H9 (cell line): ENCODE measurements at regions not wholly inside any gene's neighbourhood (a gene's known extent, or its start where the extent isn't known, plus 50 kb on each side); places are given as distances from the start of the nearest gene placed in this dataset.

ENCODE experiments used
- DNase-seq: peaks from one replicate; pipeline ENCODE4 v3.0.0-alpha.2; 2017
- H2AFZ ChIP-seq: one replicate; pipeline ENCODE4 v1.6.1; 2013; ENCODE audit warnings: mild to moderate bottlenecking, low read length, control low read depth, moderate library complexity
- H2AK5ac ChIP-seq: 2 replicates; pipeline ENCODE4 v1.6.1; 2013; ENCODE audit warnings: low read length, control low read depth, mixed read lengths; ENCODE audit not compliant: insufficient read length
- H2BK120ac ChIP-seq: one replicate; pipeline ENCODE4 v1.6.1; 2013; ENCODE audit warnings: low read depth, mild to moderate bottlenecking, low read length, control low read depth, inconsistent platforms; ENCODE audit not compliant: poor library complexity, severe bottlenecking
- H2BK12ac ChIP-seq: 2 replicates; pipeline ENCODE4 v1.6.1; 2013; ENCODE audit warnings: low read length, control low read depth, mixed read lengths, low read depth; ENCODE audit not compliant: insufficient read length
- H2BK15ac ChIP-seq: 2 replicates; pipeline ENCODE4 v1.6.1; 2013; ENCODE audit warnings: low read depth, low read length, control low read depth
- H2BK20ac ChIP-seq: one replicate; pipeline ENCODE4 v1.6.1; 2013; ENCODE audit warnings: low read depth, mild to moderate bottlenecking, low read length, control low read depth, inconsistent platforms; ENCODE audit not compliant: poor library complexity, severe bottlenecking
- H2BK5ac ChIP-seq: 2 replicates; pipeline ENCODE4 v1.6.1; 2013; ENCODE audit warnings: low read length, control low read depth, mixed read lengths; ENCODE audit not compliant: insufficient read length
- H3K14ac ChIP-seq: 2 replicates; pipeline ENCODE4 v1.6.1; 2013; ENCODE audit warnings: low read length, control low read depth; ENCODE audit not compliant: insufficient read depth
- H3K18ac ChIP-seq: 2 replicates; pipeline ENCODE4 v1.6.1; 2013; ENCODE audit warnings: low read depth, mild to moderate bottlenecking, mixed read lengths, low read length, control low read depth; ENCODE audit not compliant: insufficient read length
- H3K23ac ChIP-seq: 2 replicates; pipeline ENCODE4 v1.6.1; 2013; ENCODE audit warnings: low read length, control low read depth, mixed read lengths, low read depth; ENCODE audit not compliant: insufficient read length
- H3K23me2 ChIP-seq: 2 replicates; pipeline ENCODE4 v1.6.1; 2013; ENCODE audit warnings: low read depth, mild to moderate bottlenecking, mixed read lengths, low read length, control low read depth; ENCODE audit not compliant: insufficient read length, poor library complexity, severe bottlenecking
- H3K27ac ChIP-seq: 2 replicates; pipeline ENCODE4 v1.5.1; 2013; ENCODE audit warnings: low read length, control low read depth, mixed read lengths, low read depth; ENCODE audit not compliant: insufficient read length
- H3K27me3 ChIP-seq: 2 replicates; pipeline ENCODE4 v1.6.1; 2013; ENCODE audit warnings: low read length, control low read depth, inconsistent platforms; ENCODE audit not compliant: insufficient read depth
- H3K4ac ChIP-seq: 2 replicates; pipeline ENCODE4 v1.6.1; 2013; ENCODE audit warnings: low read depth, mild to moderate bottlenecking, control low read depth, inconsistent platforms, low read length, moderate library complexity
- H3K4me1 ChIP-seq: 2 replicates; pipeline ENCODE4 v1.6.1; 2013; ENCODE audit warnings: low read length, control low read depth, inconsistent platforms; ENCODE audit not compliant: insufficient read depth
- H3K4me2 ChIP-seq: 2 replicates; pipeline ENCODE4 v1.6.1; 2013; ENCODE audit warnings: low read length, control low read depth, mixed read lengths; ENCODE audit not compliant: insufficient read length, insufficient read depth
- H3K56ac ChIP-seq: 2 replicates; pipeline ENCODE4 v1.6.1; 2013; ENCODE audit warnings: low read depth, mild to moderate bottlenecking, mixed read lengths, low read length, control low read depth; ENCODE audit not compliant: insufficient read length
- H3K79me1 ChIP-seq: 2 replicates; pipeline ENCODE4 v1.6.1; 2013; ENCODE audit warnings: low read depth, mild to moderate bottlenecking, moderate library complexity, low read length, control low read depth, inconsistent platforms; ENCODE audit not compliant: insufficient read depth, poor library complexity, severe bottlenecking
- H3K79me2 ChIP-seq: 2 replicates; pipeline ENCODE4 v1.6.1; 2013; ENCODE audit warnings: low read length, control low read depth, inconsistent platforms; ENCODE audit not compliant: insufficient read depth
- H3K9ac ChIP-seq: 2 replicates; pipeline ENCODE4 v1.6.1; 2013; ENCODE audit warnings: low read length, control low read depth, mixed read lengths; ENCODE audit not compliant: insufficient read length; ENCODE audit errors: extremely low read depth
- H3K9me3 ChIP-seq: one replicate; pipeline ENCODE4 v1.6.1; 2013; ENCODE audit warnings: low read depth, low read length, inconsistent platforms; ENCODE audit not compliant: control insufficient read depth
- H3T11ph ChIP-seq: one replicate; pipeline ENCODE4 v1.6.1; 2013; ENCODE audit warnings: mild to moderate bottlenecking, low read length, control low read depth, inconsistent platforms
- H4K20me1 ChIP-seq: one replicate; pipeline ENCODE4 v1.6.1; 2013; ENCODE audit not compliant: control insufficient read depth, insufficient read length, insufficient read depth
- H4K5ac ChIP-seq: 2 replicates; pipeline ENCODE4 v1.6.1; 2013; ENCODE audit warnings: low read depth, mild to moderate bottlenecking, mixed read lengths, low read length, control low read depth; ENCODE audit not compliant: insufficient read length
- H4K8ac ChIP-seq: replicated peaks from 2 replicates; pipeline ENCODE4 v1.6.1; 2013; ENCODE audit warnings: low read length, control low read depth, mixed read lengths, low read depth; ENCODE audit not compliant: insufficient read length
- H4K91ac ChIP-seq: 2 replicates; pipeline ENCODE4 v1.6.1; 2013; ENCODE audit warnings: low read depth, mild to moderate bottlenecking, moderate library complexity, mixed read lengths, low read length, control low read depth; ENCODE audit not compliant: insufficient read length
- H3K27ac Mint-ChIP-seq, 3 experiments: 2 replicates in 2 of 3; 3 replicates in 1 of 3; pipeline ENCODE4 v1.8.0; 2020 to 2021; ENCODE audit warnings: mixed read lengths in 3 of 3, mild to moderate bottlenecking in 1 of 3, moderate library complexity in 1 of 3
- H3K27me3 Mint-ChIP-seq: 2 replicates; pipeline ENCODE4 v1.8.0; 2021; ENCODE audit warnings: low read depth, mild to moderate bottlenecking, moderate library complexity, mixed read lengths
- H3K36me3 Mint-ChIP-seq, 3 experiments: 2 replicates in 2 of 3; 3 replicates in 1 of 3; pipeline ENCODE4 v1.8.0; 2020 to 2021; ENCODE audit warnings: low read depth in 3 of 3, mixed read lengths in 3 of 3; ENCODE audit not compliant: insufficient read depth in 1 of 3
- H3K4me1 Mint-ChIP-seq, 2 experiments: 2 replicates each; pipeline ENCODE4 v1.8.0; 2020; ENCODE audit warnings: mixed read lengths in 2 of 2
- H3K4me3 Mint-ChIP-seq, 2 experiments: 2 replicates in 1 of 2; 3 replicates in 1 of 2; pipeline ENCODE4 v1.8.0; 2020 to 2021; ENCODE audit warnings: mild to moderate bottlenecking in 2 of 2, mixed read lengths in 2 of 2, moderate library complexity in 1 of 2
- H3K9me3 Mint-ChIP-seq, 2 experiments: 2 replicates in 1 of 2; 3 replicates in 1 of 2; pipeline ENCODE4 v1.8.0; 2020; ENCODE audit warnings: mild to moderate bottlenecking in 2 of 2, mixed read lengths in 2 of 2, moderate library complexity in 1 of 2
- WGBS: extraction: QIAGEN DNeasy Blood & Tissue Kit; methylation state at CpG from one replicate; pipeline ENCODE4 v1.1.7; 2013; ENCODE audit warnings: missing lambda C conversion rate, low lambda C conversion rate, mixed read lengths; ENCODE audit not compliant: insufficient read length; ENCODE audit errors: extremely low coverage; 5-methylcytosine and 5-hydroxymethylcytosine counted together
- TF ChIP-seq, protein P1 (sequence below): fragments of 200-600 bp; sonication (generic); conservative IDR thresholded peaks from 3 replicates; pipeline ENCODE4 v1.8.0; 2021; ENCODE audit warnings: antibody characterized with exemption, mild to moderate bottlenecking

DNA sequence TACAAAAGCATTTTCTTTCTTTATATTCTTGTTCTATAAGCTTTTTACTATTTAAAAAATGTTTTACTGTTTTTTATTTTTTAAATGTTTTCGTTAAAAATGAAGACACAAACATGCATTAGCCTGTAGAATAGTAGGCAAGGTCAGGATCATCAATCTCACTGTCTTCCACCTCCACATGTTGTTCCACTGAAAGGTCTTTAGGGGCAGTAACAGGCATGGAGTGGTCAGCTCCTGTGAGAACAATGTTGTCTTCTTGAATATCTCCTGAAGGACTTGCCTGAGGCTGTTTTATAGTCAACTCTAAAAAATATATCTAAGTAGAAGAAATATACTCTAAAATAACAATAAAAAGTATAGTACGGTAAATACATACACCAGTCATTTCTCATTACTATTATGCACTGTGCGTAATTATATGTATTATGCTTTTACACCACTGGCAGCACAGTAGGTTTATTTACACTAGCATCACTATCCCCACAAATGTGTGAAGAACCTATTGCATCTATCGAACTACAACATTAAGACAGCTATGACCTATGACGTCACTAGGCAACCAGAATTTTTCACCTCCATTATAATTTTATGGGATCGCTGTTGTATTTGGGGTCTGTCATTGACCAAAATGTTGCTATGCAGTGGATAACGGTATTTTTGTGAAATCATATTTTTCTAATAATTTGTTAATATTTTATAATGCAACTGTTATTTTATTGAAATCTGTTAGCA, 764.3 kb downstream of the METTL4 start:
- no peak overlapping the region for H2BK120ac ChIP-seq
- H3K23ac ChIP-seq, result no peak overlapping the region
- no peaks in the 10 kb centered on the region for H3K79me2 ChIP-seq
- H3K4me2 ChIP-seq, result no peak overlapping the region
- H3K79me1 ChIP-seq, result no peaks in the 10 kb centered on the region
- no peak overlapping the region for H4K8ac ChIP-seq
- Mint-ChIP-seq H3K36me3 (peaks cover 0 to 4% (median 0%) of the 10 kb centered on the region in 3 experiments; a peak in 2 of 7 replicates), H3K27me3 (no peaks in the 10 kb centered on the region), H3K9me3 (peaks cover 3 to 5% of the 10 kb centered on the region in 2 experiments; a peak in 3 of 5 replicates), H3K27ac (no peak overlapping the region), H3K4me1 (no peaks in the 10 kb centered on the region), H3K4me3 (no peak overlapping the region)
- no peak overlapping the region for H3K4ac ChIP-seq
- H3K27ac ChIP-seq, result no peak overlapping the region
- no peaks in the 10 kb centered on the region for H3K27me3 ChIP-seq
- no peak overlapping the region for H2BK20ac ChIP-seq
- H2BK12ac ChIP-seq, result no peak overlapping the region
- DNase-seq, result no peak
- no peak overlapping the region for H2AFZ ChIP-seq
- no peak overlapping the region for H3K18ac ChIP-seq
- no peak overlapping the region for H2BK5ac ChIP-seq
- H3K9me3 ChIP-seq, result no peaks in the 10 kb centered on the region
- no peak overlapping the region for H3K56ac ChIP-seq
- no peak overlapping the region for H2BK15ac ChIP-seq
- no peak overlapping the region for H2AK5ac ChIP-seq
- H4K20me1 ChIP-seq, result no peaks in the 10 kb centered on the region
- H3K14ac ChIP-seq, result no peak overlapping the region
- WGBS, result no CpG with 5 or more reads among the region's 7 CpGs
- H4K5ac ChIP-seq, result no peak overlapping the region
- TF ChIP-seq, protein P1, sequence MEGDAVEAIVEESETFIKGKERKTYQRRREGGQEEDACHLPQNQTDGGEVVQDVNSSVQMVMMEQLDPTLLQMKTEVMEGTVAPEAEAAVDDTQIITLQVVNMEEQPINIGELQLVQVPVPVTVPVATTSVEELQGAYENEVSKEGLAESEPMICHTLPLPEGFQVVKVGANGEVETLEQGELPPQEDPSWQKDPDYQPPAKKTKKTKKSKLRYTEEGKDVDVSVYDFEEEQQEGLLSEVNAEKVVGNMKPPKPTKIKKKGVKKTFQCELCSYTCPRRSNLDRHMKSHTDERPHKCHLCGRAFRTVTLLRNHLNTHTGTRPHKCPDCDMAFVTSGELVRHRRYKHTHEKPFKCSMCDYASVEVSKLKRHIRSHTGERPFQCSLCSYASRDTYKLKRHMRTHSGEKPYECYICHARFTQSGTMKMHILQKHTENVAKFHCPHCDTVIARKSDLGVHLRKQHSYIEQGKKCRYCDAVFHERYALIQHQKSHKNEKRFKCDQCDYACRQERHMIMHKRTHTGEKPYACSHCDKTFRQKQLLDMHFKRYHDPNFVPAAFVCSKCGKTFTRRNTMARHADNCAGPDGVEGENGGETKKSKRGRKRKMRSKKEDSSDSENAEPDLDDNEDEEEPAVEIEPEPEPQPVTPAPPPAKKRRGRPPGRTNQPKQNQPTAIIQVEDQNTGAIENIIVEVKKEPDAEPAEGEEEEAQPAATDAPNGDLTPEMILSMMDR, result peak; percentile 53
- H3K23me2 ChIP-seq, result no peaks in the 10 kb centered on the region
- no peaks in the 10 kb centered on the region for H3K4me1 ChIP-seq
- no peak overlapping the region for H4K91ac ChIP-seq
- no peak overlapping the region for H3K9ac ChIP-seq
- no peak overlapping the region for H3T11ph ChIP-seq
